ENCODE measurements at regions not wholly inside any gene's neighbourhood (a gene's known extent, or its start where the extent isn't known, plus 50 kb on each side); places are given as distances from the start of the nearest gene placed in this dataset.

DNA sequence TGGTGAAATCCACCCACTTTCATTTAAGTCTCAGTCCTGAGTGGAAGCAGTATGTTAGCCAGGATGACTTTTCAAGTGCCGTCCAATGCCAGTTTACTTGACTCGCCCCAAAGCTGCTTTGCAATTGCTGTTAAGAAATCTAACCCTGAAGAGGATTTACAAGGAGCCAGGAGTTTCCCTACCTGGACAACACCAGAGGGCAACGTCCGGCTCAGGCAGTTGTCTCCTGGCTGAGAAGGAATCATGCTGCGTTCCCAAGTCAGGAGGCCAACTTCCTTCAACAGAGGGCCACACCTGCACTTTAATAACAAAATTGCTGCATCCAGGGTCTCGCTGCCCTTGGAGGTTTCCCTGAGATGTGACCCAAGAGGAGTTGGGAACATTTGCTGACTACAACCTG is 65.8 kb downstream of the BOD1 start:
- no peak overlapping the region for H3K27ac ChIP-seq
- no peaks in the 10 kb centered on the region for H3K4me1 ChIP-seq
- no peak for DNase-seq
- intact Hi-C loops (cut with DNase I; ENCODE audit: low total_unique reads) = no loop called here
- H3K36me3 ChIP-seq = no peaks in the 10 kb centered on the region
- H3K27me3 ChIP-seq = no peaks in the 10 kb centered on the region
- TF ChIP-seq, protein P1, sequence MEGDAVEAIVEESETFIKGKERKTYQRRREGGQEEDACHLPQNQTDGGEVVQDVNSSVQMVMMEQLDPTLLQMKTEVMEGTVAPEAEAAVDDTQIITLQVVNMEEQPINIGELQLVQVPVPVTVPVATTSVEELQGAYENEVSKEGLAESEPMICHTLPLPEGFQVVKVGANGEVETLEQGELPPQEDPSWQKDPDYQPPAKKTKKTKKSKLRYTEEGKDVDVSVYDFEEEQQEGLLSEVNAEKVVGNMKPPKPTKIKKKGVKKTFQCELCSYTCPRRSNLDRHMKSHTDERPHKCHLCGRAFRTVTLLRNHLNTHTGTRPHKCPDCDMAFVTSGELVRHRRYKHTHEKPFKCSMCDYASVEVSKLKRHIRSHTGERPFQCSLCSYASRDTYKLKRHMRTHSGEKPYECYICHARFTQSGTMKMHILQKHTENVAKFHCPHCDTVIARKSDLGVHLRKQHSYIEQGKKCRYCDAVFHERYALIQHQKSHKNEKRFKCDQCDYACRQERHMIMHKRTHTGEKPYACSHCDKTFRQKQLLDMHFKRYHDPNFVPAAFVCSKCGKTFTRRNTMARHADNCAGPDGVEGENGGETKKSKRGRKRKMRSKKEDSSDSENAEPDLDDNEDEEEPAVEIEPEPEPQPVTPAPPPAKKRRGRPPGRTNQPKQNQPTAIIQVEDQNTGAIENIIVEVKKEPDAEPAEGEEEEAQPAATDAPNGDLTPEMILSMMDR (IDR thresholded peaks at IDR 0.05) = no peak
- TF ChIP-seq POLR2A (IDR thresholded peaks at IDR 0.05) = no peak
- H3K9me3 ChIP-seq = no peaks in the 10 kb centered on the region
- no peak overlapping the region for H3K4me3 ChIP-seq

DNA sequence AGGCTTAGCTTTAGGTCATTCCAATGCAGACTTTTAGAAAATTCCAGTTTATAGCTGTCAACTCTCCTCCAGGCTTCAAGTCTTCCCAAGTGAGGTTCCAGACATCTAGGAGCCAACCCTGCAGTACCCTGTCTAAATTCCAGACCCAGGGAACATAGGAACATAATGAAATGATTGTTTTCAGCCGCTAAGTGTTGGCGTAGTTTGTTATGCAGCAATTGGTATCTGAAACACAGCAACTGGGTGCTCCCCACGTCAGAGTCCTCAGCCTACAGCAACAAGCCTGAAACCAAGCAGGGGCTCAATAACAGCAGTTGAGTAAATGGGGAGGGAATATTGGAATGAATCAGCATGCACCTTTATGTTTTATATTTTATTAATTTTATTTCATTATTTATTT is 66.8 kb downstream of the BOD1 start:
- TF ChIP-seq POLR2A (IDR thresholded peaks at IDR 0.05) = no peak
- TF ChIP-seq, protein P1 (IDR thresholded peaks at IDR 0.05) = no peak
- H3K27ac ChIP-seq = no peak overlapping the region
- H3K27me3 ChIP-seq = no peaks in the 10 kb centered on the region
- intact Hi-C loops (cut with DNase I; ENCODE audit: low total_unique reads) = no loop called here
- no peaks in the 10 kb centered on the region for H3K36me3 ChIP-seq
- no peak overlapping the region for H3K4me3 ChIP-seq
- no peaks in the 10 kb centered on the region for H3K9me3 ChIP-seq
- no peaks in the 10 kb centered on the region for H3K4me1 ChIP-seq
- DNase-seq = no peak

DNA sequence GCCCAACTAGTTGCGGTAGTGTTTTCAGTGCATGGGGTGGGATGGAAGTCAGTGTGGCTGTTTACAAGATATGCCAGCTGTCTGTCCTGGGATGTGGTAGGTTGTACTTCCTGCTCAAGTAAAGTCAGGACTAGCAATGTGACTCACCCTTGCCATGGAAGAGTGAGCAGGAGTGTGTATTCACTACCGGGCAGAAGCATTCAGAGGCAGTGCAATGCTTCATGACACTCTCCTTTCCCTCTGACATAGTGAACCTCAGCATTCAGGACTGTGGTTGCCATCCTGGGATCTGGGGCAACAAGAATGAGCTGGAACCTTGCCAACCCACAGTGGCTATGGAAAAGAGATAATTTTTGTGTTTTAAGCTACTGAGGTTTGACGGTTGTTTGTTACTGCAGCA is 68.9 kb downstream of the BOD1 start:
- H3K27ac ChIP-seq = no peak overlapping the region
- no peak for DNase-seq
- intact Hi-C loops (cut with DNase I; ENCODE audit: low total_unique reads) = no loop called here

DNA sequence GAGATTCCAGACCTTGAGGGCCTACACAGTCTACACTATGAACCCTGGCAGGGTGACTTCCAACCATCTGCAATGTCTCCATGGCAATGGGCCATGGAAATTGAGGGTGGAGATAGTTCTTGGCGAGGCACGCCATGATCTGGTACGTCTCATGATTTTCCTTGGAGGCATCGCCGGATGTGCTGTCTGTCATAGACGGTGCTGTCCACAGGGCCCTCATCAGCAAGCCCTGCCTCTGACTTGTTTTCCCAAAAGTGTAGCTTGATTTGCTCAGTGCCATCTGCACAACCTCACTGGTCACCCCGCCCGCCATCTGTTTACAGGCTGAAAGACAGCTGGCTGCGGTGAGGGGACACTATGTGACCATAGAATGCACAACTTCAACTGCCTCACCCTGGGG is 73.5 kb downstream of the BOD1 start:
- Histone ChIP-seq H3K27me3 (no peaks in the 10 kb centered on the region), H3K27ac (no peak overlapping the region), H3K4me3 (no peak overlapping the region), H3K9me3 (no peaks in the 10 kb centered on the region), H3K36me3 (no peaks in the 10 kb centered on the region), H3K4me1 (no peaks in the 10 kb centered on the region)
- DNase-seq = no peak
- TF ChIP-seq, protein P1 (IDR thresholded peaks at IDR 0.05) = no peak
- TF ChIP-seq POLR2A (IDR thresholded peaks at IDR 0.05) = no peak
- intact Hi-C loops (cut with DNase I; ENCODE audit: low total_unique reads) = no loop called here

More for the DNA sequence above, 68.9 kb downstream of the BOD1 start:
- Histone ChIP-seq H3K9me3 (no peaks in the 10 kb centered on the region), H3K4me1 (no peaks in the 10 kb centered on the region), H3K4me3 (no peak overlapping the region), H3K36me3 (no peaks in the 10 kb centered on the region), H3K27me3 (no peaks in the 10 kb centered on the region)
- TF ChIP-seq, protein P1 (IDR thresholded peaks at IDR 0.05) = no peak
- no peak for TF ChIP-seq POLR2A (IDR thresholded peaks at IDR 0.05)

DNA sequence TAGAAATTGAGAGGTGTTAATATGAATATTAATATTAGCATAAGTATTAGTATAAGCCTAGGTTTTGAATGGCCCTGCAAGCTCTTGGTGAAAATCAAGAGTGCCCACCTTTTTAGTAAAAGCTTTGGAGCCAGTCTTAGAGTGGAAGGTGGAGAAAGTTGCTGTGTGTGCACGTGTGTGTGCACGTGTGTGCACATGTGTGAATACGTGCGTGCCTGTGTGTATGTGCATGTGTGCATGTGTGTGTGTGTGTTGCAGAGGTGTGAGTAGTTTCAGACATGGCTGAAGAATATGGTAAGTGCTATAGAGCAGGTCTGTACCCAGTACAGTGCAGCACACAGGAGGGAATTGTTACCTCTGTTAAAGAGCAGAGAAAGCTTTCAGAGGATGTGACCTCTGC is 74.3 kb downstream of the BOD1 start:
- Histone ChIP-seq H3K36me3 (no peaks in the 10 kb centered on the region), H3K27me3 (no peaks in the 10 kb centered on the region), H3K27ac (no peak overlapping the region), H3K9me3 (no peaks in the 10 kb centered on the region), H3K4me3 (no peak overlapping the region), H3K4me1 (no peaks in the 10 kb centered on the region)
- TF ChIP-seq, protein P1 (IDR thresholded peaks at IDR 0.05) = no peak
- no peak for TF ChIP-seq POLR2A (IDR thresholded peaks at IDR 0.05)
- DNase-seq = no peak
- intact Hi-C loops (cut with DNase I; ENCODE audit: low total_unique reads) = no loop called here
